CD4-positive, CD25-positive, alpha-beta regulatory T cell (primary cell): ENCODE measurements at regions not wholly inside any gene's neighbourhood (a gene's known extent, or its start where the extent isn't known, plus 50 kb on each side); places are given as distances from the start of the nearest gene placed in this dataset.

Source experiments
- ATAC-seq, 2 donors: fragments of 150-1000 bp; cut with Tn5 transposase; one replicate each; pipeline ENCODE4 v1.10.0; 2021; ENCODE audit warnings: low read depth in 2 of 2, moderate number of reproducible peaks in 2 of 2, moderate library complexity in 1 of 2
- DNase-seq, 3 donors: peaks; one replicate each; pipeline versions ENCODE4 v3.0.0 to v3.0.0-alpha.2; 2012 to 2022; ENCODE audit warnings: mixed read lengths in 1 of 3
- H3K27ac ChIP-seq: one replicate; pipeline ENCODE4 v1.7.0; 2013; ENCODE audit warnings: mild to moderate bottlenecking, low read length; ENCODE audit not compliant: insufficient read depth, poor library complexity, severe bottlenecking
- H3K27me3 ChIP-seq: one replicate; pipeline ENCODE4 v1.7.0; 2013; ENCODE audit warnings: low read length; ENCODE audit not compliant: control insufficient read depth, insufficient read depth
- H3K36me3 ChIP-seq: one replicate; pipeline ENCODE4 v1.7.0; 2013; ENCODE audit warnings: mild to moderate bottlenecking, low read length, moderate library complexity; ENCODE audit not compliant: control insufficient read depth, insufficient read depth
- H3K4me1 ChIP-seq: 2 replicates; pipeline ENCODE4 v1.7.0; 2013; ENCODE audit warnings: mild to moderate bottlenecking, low read length; ENCODE audit not compliant: insufficient read depth, control insufficient read depth, poor library complexity, severe bottlenecking
- H3K4me3 ChIP-seq: one replicate; pipeline ENCODE4 v1.7.0; 2013; ENCODE audit warnings: low read depth, mild to moderate bottlenecking, low read length, moderate library complexity
- H3K9me3 ChIP-seq, 2 experiments: 1 replicate in 1 of 2; 2 replicates in 1 of 2; pipeline ENCODE4 v1.7.0; 2013; ENCODE audit warnings: low read length in 2 of 2, mild to moderate bottlenecking in 1 of 2, moderate library complexity in 1 of 2; ENCODE audit not compliant: control insufficient read depth in 2 of 2
- H3K27ac Mint-ChIP-seq, 3 donors: one replicate each; pipeline ENCODE4 v1.8.0; 2020 to 2022; ENCODE audit warnings: mild to moderate bottlenecking in 3 of 3, mixed read lengths in 3 of 3, moderate library complexity in 2 of 3
- H3K27me3 Mint-ChIP-seq: one replicate; pipeline ENCODE4 v1.8.0; 2022; ENCODE audit warnings: mild to moderate bottlenecking, mixed read lengths
- H3K36me3 Mint-ChIP-seq: one replicate; pipeline ENCODE4 v1.8.0; 2020; ENCODE audit warnings: mixed read lengths
- H3K4me1 Mint-ChIP-seq, 4 donors: one replicate each; pipeline ENCODE4 v1.8.0; 2020 to 2022; ENCODE audit warnings: mixed read lengths in 4 of 4, mild to moderate bottlenecking in 1 of 4
- H3K4me3 Mint-ChIP-seq, 4 donors: one replicate each; pipeline ENCODE4 v1.8.0; 2020 to 2022; ENCODE audit warnings: mild to moderate bottlenecking in 4 of 4, mixed read lengths in 4 of 4, moderate library complexity in 3 of 4
- H3K9me3 Mint-ChIP-seq, 7 donors: one replicate each; pipeline ENCODE4 v1.8.0; 2020 to 2022; ENCODE audit warnings: mixed read lengths in 7 of 7, mild to moderate bottlenecking in 3 of 7, moderate library complexity in 2 of 7

- Mint-ChIP-seq H3K36me3 (no peaks in the 10 kb centered on the region), H3K27ac (no peak overlapping the region)
These were observed 54.3 kb upstream of the TARBP1 start for GRCh38 chr1:234533034-234533891.

GRCh38 chr1:234532503-234532922 lies 53.5 kb upstream of the TARBP1 start:
- Mint-ChIP-seq H3K27me3 (peaks cover 5% of the 10 kb centered on the region), H3K4me1 (peaks cover 0 to 3% (median 1%) of the 10 kb centered on the region in 4 donors), H3K9me3 (no peaks in the 10 kb centered on the region), H3K36me3 (no peaks in the 10 kb centered on the region), H3K4me3 (no peak overlapping the region), H3K27ac (no peak overlapping the region)
- Histone ChIP-seq H3K4me1 (no peaks in the 10 kb centered on the region), H3K9me3 (no peaks in the 10 kb centered on the region), H3K27ac (no peak overlapping the region), H3K27me3 (peaks cover 2% of the 10 kb centered on the region), H3K4me3 (no peak overlapping the region), H3K36me3 (no peaks in the 10 kb centered on the region)
- ATAC-seq (no peak), DNase-seq (no peak)

More at GRCh38 chr1:234533034-234533891, 54.3 kb upstream of the TARBP1 start:
- DNase-seq (no peak), ATAC-seq (no peak)
- Mint-ChIP-seq H3K4me3 (no peak overlapping the region), H3K4me1 (peaks cover 0 to 3% (median 1%) of the 10 kb centered on the region in 4 donors), H3K27me3 (peaks cover 5% of the 10 kb centered on the region), H3K9me3 (no peaks in the 10 kb centered on the region)
- Histone ChIP-seq H3K27ac (no peak overlapping the region), H3K4me3 (no peak overlapping the region), H3K27me3 (peaks cover 2% of the 10 kb centered on the region), H3K9me3 (no peaks in the 10 kb centered on the region), H3K36me3 (no peaks in the 10 kb centered on the region), H3K4me1 (no peaks in the 10 kb centered on the region)

DNA sequence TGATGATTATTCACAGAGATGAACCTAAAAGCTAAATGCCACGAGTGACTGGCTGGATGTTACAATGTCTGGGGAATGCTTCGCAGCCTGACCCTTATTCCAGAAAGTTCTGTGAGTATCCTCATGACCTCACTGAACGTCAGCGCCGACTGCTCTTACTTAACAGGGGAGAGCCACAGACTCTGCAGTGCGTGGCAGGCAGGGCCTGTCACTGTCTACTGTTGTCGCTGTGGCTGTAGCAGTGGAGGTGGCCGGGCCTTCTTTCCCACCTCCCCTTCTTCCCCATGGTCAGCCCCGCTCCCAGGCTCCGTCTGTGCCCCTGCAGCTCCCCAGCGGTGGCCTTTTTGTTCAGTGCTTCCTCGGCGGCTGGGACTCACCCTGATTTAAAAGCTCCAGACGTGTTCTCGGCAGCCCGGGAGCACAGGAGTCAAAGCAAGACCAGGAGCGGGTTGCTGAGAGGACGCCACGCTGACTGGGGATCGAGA lies 52.2 kb upstream of the TARBP1 start:
- Histone ChIP-seq H3K4me3 (no peak overlapping the region), H3K36me3 (no peaks in the 10 kb centered on the region), H3K27ac (no peak overlapping the region), H3K9me3 (no peaks in the 10 kb centered on the region), H3K27me3 (peaks cover 5% of the 10 kb centered on the region), H3K4me1 (no peaks in the 10 kb centered on the region)
- Mint-ChIP-seq H3K36me3 (no peaks in the 10 kb centered on the region), H3K4me1 (peaks cover 0 to 3% (median 1%) of the 10 kb centered on the region in 4 donors), H3K9me3 (no peaks in the 10 kb centered on the region), H3K4me3 (no peak overlapping the region), H3K27ac (no peak overlapping the region), H3K27me3 (peaks cover 9% of the 10 kb centered on the region)
- no peak for ATAC-seq
- no peak for DNase-seq

GRCh38 chr1:234530672-234531071 lies 51.7 kb upstream of the TARBP1 start:
- Histone ChIP-seq H3K27me3 (peaks cover 5% of the 10 kb centered on the region), H3K9me3 (no peaks in the 10 kb centered on the region), H3K36me3 (no peaks in the 10 kb centered on the region), H3K27ac (no peak overlapping the region), H3K4me1 (no peaks in the 10 kb centered on the region), H3K4me3 (no peak overlapping the region)
- Mint-ChIP-seq H3K4me1 (peaks cover 0 to 3% (median 1%) of the 10 kb centered on the region in 4 donors), H3K9me3 (no peaks in the 10 kb centered on the region), H3K4me3 (no peak overlapping the region), H3K27ac (no peak overlapping the region), H3K36me3 (no peaks in the 10 kb centered on the region), H3K27me3 (peaks cover 9% of the 10 kb centered on the region)
- DNase-seq (no peak), ATAC-seq (no peak)

- Histone ChIP-seq H3K4me3 (no peak overlapping the region), H3K27me3 (peaks cover 5% of the 10 kb centered on the region), H3K9me3 (no peaks in the 10 kb centered on the region), H3K4me1 (no peaks in the 10 kb centered on the region), H3K27ac (no peak overlapping the region), H3K36me3 (no peaks in the 10 kb centered on the region)
- ATAC-seq, result no peak
- Mint-ChIP-seq H3K4me1 (peaks cover 0 to 3% (median 1%) of the 10 kb centered on the region in 4 donors), H3K27ac (no peak overlapping the region), H3K36me3 (no peaks in the 10 kb centered on the region), H3K27me3 (peaks cover 9% of the 10 kb centered on the region), H3K4me3 (no peak overlapping the region), H3K9me3 (no peaks in the 10 kb centered on the region)
- DNase-seq, result peak in 1 of 3 donors; percentile 11
These were observed 50.9 kb upstream of the TARBP1 start for GRCh38 chr1:234529950-234530237.

- DNase-seq, result no peak
- Mint-ChIP-seq H3K4me1 (peaks cover 0 to 3% (median 1%) of the 10 kb centered on the region in 4 donors), H3K36me3 (no peaks in the 10 kb centered on the region), H3K27ac (no peak overlapping the region), H3K9me3 (no peaks in the 10 kb centered on the region), H3K4me3 (no peak overlapping the region), H3K27me3 (peaks cover 9% of the 10 kb centered on the region)
- no peaks in the 10 kb centered on the region for H3K4me1 ChIP-seq
- no peak for ATAC-seq
- H3K27me3 ChIP-seq, result peaks cover 5% of the 10 kb centered on the region
- no peak overlapping the region for H3K4me3 ChIP-seq
- no peak overlapping the region for H3K27ac ChIP-seq
- H3K36me3 ChIP-seq, result no peaks in the 10 kb centered on the region
- H3K9me3 ChIP-seq, result no peaks in the 10 kb centered on the region
These were observed 50.3 kb upstream of the TARBP1 start for GRCh38 chr1:234529095-234529949.
